SU-DHL-6 (cell line): ENCODE measurements at regions not wholly inside any gene's neighbourhood (a gene's known extent, or its start where the extent isn't known, plus 50 kb on each side); places are given as distances from the start of the nearest gene placed in this dataset.

Experiments used
- CTCF ChIP-seq: fragments of 200-600 bp; sonication (generic); IDR thresholded peaks from one replicate; pipeline ENCODE4 v1.5.1; 2017; ENCODE audit warnings: antibody characterized with exemption, mild to moderate bottlenecking, low read length, moderate library complexity; ENCODE audit not compliant: insufficient read depth, poor library complexity, severe bottlenecking
- EZH2phosphoT487 ChIP-seq: fragments of 200-600 bp; sonication (generic), shearing (Covaris generic); conservative IDR thresholded peaks from 2 replicates; pipeline ENCODE4 v1.6.1; 2018; ENCODE audit warnings: mild to moderate bottlenecking, antibody characterized with exemption, low read length, moderate library complexity, mixed read lengths

- TF ChIP-seq EZH2phosphoT487 (no peak), CTCF (no peak)
Measured at GRCh38 chr11:23948851-23949250, 548.0 kb upstream of the LUZP2 start.
